Stimulated activated naive B cell treated with anti-CD40 and anti-IgM and Interleukin-4, amounts not matched to agents 10 μg/mL and 1 μg/mL and 100 μg/mL, for 72 hours (primary cell): ENCODE measurements at regions not wholly inside any gene's neighbourhood (a gene's known extent, or its start where the extent isn't known, plus 50 kb on each side); places are given as distances from the start of the nearest gene placed in this dataset.
"Not testable (repeated sequence)": the region's sequence is repeated elsewhere in the genome, so short reads cannot be mapped to it uniquely, and the experiment has no call there.

ENCODE experiments used
- ATAC-seq, 2 donors: fragments of 150-1000 bp; cut with Tn5 transposase; replicated peaks; 2 replicates each; pipeline ENCODE4 v1.10.0; 2021; ENCODE audit warnings: moderate library complexity in 1 of 2
- DNase-seq: peaks from one replicate; pipeline ENCODE4 v3.0.0; 2021
- H3K27ac Mint-ChIP-seq: one replicate; pipeline ENCODE4 v1.8.0; 2022; ENCODE audit warnings: mild to moderate bottlenecking, mixed read lengths
- H3K27me3 Mint-ChIP-seq, 2 donors: one replicate each; pipeline ENCODE4 v1.8.0; 2022; ENCODE audit warnings: mixed read lengths in 2 of 2
- H3K36me3 Mint-ChIP-seq, 2 donors: one replicate each; pipeline ENCODE4 v1.8.0; 2022; ENCODE audit warnings: mixed read lengths in 2 of 2, mild to moderate bottlenecking in 1 of 2
- H3K4me1 Mint-ChIP-seq, 2 donors: one replicate each; pipeline ENCODE4 v1.8.0; 2022; ENCODE audit warnings: mixed read lengths in 2 of 2, mild to moderate bottlenecking in 1 of 2
- H3K4me3 Mint-ChIP-seq, 2 donors: one replicate each; pipeline ENCODE4 v1.8.0; 2022; ENCODE audit warnings: mild to moderate bottlenecking in 2 of 2, mixed read lengths in 2 of 2, moderate library complexity in 1 of 2
- H3K9me3 Mint-ChIP-seq, 2 donors: one replicate each; pipeline ENCODE4 v1.8.0; 2022; ENCODE audit warnings: mixed read lengths in 2 of 2, mild to moderate bottlenecking in 1 of 2

DNA sequence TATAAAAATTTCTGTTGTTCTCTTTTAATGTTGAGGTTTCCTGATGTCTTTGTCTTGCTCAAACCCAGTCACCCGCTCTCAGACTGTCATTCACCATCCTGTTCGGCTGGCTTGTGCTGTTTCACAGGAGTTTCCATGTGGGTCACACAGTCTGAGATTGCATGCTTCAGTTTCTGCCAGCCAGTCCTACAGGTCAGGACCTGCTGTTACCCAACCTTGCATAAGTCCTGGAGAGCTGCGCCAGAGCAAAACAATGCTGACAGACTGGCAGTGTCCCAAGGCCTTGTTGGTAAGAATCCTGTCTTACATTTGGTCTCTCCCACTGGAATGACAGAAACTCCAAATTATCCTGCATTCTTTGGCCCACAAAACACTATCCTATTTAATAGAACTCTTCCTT, 340.0 kb upstream of the SLITRK5 start:
- Mint-ChIP-seq H3K27me3 (no peaks in the 10 kb centered on the region), H3K4me3 (no peak overlapping the region), H3K4me1 (no peaks in the 10 kb centered on the region), H3K36me3 (no peaks in the 10 kb centered on the region), H3K27ac (no peak overlapping the region), H3K9me3 (peaks cover 0 to 7% of the 10 kb centered on the region in 2 donors)
- DNase-seq (no peak), ATAC-seq (no peak)

DNA sequence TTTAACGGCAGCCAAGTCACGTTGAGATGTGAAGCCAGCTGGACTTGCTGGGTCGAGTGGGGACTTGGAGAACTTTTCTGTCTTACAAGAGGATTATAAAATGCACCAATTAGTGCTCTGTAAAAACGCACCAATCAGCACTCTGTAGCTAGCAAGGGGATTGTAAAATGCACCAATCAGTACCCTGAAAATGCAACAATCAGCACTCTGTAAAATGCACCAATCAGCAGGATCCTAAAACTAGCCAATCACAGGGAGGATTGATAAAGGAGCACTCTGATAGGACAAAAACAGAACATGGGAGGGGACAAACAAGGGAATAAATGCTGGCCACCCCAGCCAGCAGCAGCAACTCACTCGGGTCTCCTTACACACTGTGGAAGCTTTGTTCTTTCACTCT, 337.6 kb upstream of the SLITRK5 start:
- peaks cover 0 to 7% of the 10 kb centered on the region in 2 donors for H3K9me3 Mint-ChIP-seq
- H3K27ac Mint-ChIP-seq = no peak overlapping the region
- ATAC-seq = no peak
- no peak overlapping the region for H3K4me3 Mint-ChIP-seq
- H3K27me3 Mint-ChIP-seq = no peaks in the 10 kb centered on the region
- no peak for DNase-seq
- no peaks in the 10 kb centered on the region for H3K36me3 Mint-ChIP-seq
- no peaks in the 10 kb centered on the region for H3K4me1 Mint-ChIP-seq

DNA sequence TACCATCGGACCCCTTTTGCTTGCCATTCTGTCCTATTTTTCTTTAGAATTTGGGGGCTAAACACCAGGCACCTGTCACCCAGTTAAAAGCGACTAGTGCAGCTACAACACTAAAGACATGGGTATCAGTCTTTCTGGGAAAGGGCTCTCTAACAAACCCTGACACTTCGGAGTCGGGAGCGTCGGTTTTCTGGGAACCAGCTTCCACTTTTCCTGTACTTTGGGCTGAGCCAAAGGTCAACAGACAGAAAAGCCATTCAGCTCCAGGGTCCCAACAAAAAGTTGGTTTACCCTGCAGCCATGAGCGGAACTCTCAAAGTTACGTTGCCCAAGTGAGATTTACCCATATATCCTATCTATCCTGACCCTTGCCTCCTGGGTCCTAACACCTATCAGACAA, 337.0 kb upstream of the SLITRK5 start:
- H3K4me1 Mint-ChIP-seq = no peaks in the 10 kb centered on the region
- H3K9me3 Mint-ChIP-seq = peaks cover 0 to 7% of the 10 kb centered on the region in 2 donors
- H3K27me3 Mint-ChIP-seq = no peaks in the 10 kb centered on the region
- no peak overlapping the region for H3K4me3 Mint-ChIP-seq
- H3K36me3 Mint-ChIP-seq = no peaks in the 10 kb centered on the region
- ATAC-seq (no peak), DNase-seq (no peak)
- H3K27ac Mint-ChIP-seq = no peak overlapping the region

DNA sequence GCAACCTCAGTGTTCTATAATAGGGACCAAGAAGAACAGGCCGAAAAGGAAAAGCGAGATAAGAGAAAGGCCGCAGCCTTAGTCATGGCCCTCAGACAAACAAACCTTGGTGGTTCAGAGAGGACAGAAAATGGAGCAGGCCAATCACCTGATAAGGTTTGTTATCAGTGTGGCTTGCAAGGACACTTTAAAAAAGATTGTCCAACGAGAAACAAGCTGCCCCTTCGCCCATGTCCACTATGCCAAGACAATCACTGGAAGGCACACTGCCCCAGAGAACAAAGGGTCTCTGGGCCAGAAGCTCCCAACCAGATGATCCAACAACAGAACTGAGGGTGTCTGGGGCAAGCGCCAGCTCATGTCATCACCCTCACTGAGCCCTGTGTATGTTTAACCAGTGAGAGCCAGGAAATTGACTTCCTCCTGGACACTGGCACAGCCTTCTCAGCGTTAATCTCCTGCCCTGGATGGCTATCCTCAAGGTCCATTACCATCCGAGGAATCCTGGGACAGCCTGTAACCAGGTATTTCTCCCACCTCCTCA, 334.8 kb upstream of the SLITRK5 start:
- H3K27me3 Mint-ChIP-seq, H3K27ac Mint-ChIP-seq, H3K9me3 Mint-ChIP-seq, DNase-seq, H3K36me3 Mint-ChIP-seq, H3K4me3 Mint-ChIP-seq, ATAC-seq, H3K4me1 Mint-ChIP-seq: not testable (repeated sequence)

DNA sequence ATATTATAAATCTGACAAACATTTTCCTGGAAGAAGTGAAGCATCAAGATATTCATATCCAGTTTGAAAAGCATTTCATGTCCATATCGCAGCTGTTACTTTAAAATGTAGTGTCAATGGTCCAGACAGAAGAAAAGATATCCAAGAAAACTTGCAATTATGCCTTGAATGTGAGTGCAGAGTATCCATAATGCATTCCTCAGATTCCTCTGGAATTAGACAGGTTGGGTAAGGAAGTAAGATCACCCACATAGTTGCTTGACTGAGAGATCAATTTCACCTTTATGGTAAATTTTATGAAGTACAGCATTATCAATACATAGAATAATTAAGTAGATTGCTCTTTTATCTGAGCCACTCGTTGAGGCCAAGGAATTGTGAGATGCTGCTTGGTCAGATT, 327.0 kb upstream of the SLITRK5 start:
- no peaks in the 10 kb centered on the region for H3K4me1 Mint-ChIP-seq
- no peak overlapping the region for H3K4me3 Mint-ChIP-seq
- no peaks in the 10 kb centered on the region for H3K27me3 Mint-ChIP-seq
- DNase-seq (no peak), ATAC-seq (no peak)
- no peak overlapping the region for H3K27ac Mint-ChIP-seq
- no peaks in the 10 kb centered on the region for H3K36me3 Mint-ChIP-seq
- peaks cover 0 to 1% of the 10 kb centered on the region in 2 donors for H3K9me3 Mint-ChIP-seq

DNA sequence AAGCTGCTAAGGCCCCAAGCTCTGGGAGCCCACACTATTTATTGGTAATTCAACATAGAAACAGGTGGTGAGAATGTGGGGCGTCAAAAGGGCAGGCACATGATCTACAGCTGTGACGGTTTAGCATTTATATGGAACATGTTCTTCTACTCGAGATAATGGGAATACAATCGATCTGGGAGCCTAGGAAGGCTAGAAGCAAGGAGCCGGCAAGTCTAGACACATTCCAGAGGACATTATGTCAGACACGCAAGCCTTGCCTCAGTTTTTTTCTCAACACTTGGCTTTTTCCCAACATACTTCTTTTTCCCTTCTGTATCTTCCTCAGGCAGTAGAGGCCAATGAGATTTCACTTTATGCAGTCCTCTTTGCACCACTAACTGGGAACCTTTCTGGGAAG, 315.7 kb upstream of the SLITRK5 start:
- Mint-ChIP-seq H3K27ac (no peak overlapping the region), H3K27me3 (no peaks in the 10 kb centered on the region), H3K4me1 (no peaks in the 10 kb centered on the region), H3K36me3 (no peaks in the 10 kb centered on the region), H3K9me3 (peaks cover 4 to 10% of the 10 kb centered on the region in 2 donors), H3K4me3 (no peak overlapping the region)
- no peak for DNase-seq
- ATAC-seq = no peak

DNA sequence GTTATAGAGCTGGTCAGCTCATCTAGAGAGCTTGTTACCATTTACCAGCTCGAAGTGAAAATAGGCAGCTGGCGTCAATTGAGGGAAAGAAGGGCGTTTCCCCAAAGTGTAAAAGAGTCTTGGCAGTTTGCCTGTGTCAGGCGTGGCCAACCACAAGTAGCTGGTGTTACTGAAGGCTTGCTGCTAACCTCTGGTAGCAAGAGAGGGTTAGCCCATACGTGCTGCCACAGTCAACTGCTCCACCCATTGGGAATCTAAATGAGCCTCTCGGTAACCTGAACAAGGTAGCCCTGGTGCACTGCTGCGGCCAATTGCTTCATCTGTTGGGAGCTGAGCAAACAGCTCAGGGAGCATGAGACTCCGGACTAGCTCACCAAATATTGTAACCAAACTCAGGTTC, 314.9 kb upstream of the SLITRK5 start:
- Mint-ChIP-seq H3K36me3 (no peaks in the 10 kb centered on the region), H3K27ac (no peak overlapping the region)
- ATAC-seq = no peak

DNA sequence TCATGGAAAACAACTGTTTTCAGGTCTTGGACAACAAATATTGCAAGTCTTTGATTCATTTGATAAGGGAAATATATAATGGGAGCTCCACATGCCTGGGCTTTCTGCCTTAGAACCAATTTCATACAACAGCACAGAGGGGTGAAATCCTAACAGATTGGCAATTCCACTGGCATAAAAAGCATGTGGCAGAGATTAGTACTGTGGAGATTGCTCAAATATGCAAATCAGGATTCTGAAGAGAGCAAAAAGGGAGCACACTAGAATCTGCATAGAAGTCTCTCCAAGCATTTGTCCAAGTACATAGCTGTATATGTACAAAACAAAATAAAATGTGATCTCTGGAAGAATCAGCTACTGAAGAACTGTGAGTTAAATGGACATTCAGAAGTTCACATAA, 312.9 kb upstream of the SLITRK5 start:
- H3K9me3 Mint-ChIP-seq = peaks cover 4 to 7% of the 10 kb centered on the region in 2 donors
- H3K27me3 Mint-ChIP-seq = no peaks in the 10 kb centered on the region
- DNase-seq = no peak
- H3K4me3 Mint-ChIP-seq = no peak overlapping the region
- H3K27ac Mint-ChIP-seq = no peak overlapping the region
- H3K36me3 Mint-ChIP-seq = no peaks in the 10 kb centered on the region
- ATAC-seq = no peak
- no peaks in the 10 kb centered on the region for H3K4me1 Mint-ChIP-seq

More for the DNA sequence above, 314.9 kb upstream of the SLITRK5 start:
- Mint-ChIP-seq H3K27me3 (no peaks in the 10 kb centered on the region), H3K9me3 (peaks cover 4 to 10% of the 10 kb centered on the region in 2 donors), H3K4me1 (no peaks in the 10 kb centered on the region), H3K4me3 (no peak overlapping the region)
- DNase-seq = no peak

DNA sequence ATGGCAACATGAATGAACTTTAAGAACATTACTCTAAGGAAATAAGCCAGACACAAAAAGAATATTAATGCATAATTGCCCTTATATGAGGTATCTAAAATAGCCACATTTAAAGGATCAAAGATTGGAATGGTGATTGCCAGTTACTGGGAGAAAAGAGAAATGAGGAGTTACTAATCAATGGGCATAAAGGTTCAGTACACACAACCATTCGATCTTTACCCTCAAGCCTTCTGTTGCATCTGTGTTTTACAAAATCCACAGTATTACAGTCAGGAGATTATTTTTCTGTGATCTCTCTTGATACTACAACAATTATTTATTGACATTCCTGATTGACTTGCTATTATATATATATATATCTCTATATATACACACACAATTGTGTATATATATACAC, 310.0 kb upstream of the SLITRK5 start:
- Mint-ChIP-seq H3K9me3 (peaks cover 0 to 1% of the 10 kb centered on the region in 2 donors), H3K27ac (no peak overlapping the region), H3K4me1 (no peaks in the 10 kb centered on the region), H3K4me3 (no peak overlapping the region), H3K36me3 (no peaks in the 10 kb centered on the region), H3K27me3 (no peaks in the 10 kb centered on the region)
- DNase-seq (no peak), ATAC-seq (no peak)

DNA sequence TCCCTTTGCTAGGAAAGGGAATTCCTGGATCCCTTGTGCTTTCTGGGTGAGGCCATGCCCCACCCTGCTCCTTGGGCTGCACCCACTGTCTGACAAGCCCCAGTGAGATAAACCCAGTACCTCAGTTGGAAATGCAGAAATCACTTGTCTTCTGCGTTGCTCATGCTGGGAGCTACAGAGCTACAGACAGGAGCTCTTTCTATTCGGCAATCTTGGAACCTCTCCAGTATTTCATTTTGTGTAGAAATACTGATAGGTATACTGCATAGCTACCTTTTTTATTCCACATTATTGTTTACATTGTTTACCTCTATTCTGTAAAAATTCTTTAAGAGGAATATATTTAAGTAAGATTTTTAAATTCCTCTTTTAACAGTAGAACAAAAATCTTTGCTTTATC, 302.5 kb upstream of the SLITRK5 start:
- H3K9me3 Mint-ChIP-seq = peaks cover 0 to 6% of the 10 kb centered on the region in 2 donors
- H3K27ac Mint-ChIP-seq = no peak overlapping the region
- H3K4me1 Mint-ChIP-seq = no peaks in the 10 kb centered on the region
- no peaks in the 10 kb centered on the region for H3K36me3 Mint-ChIP-seq
- no peak overlapping the region for H3K4me3 Mint-ChIP-seq
- H3K27me3 Mint-ChIP-seq = no peaks in the 10 kb centered on the region
- DNase-seq = no peak
- no peak for ATAC-seq

DNA sequence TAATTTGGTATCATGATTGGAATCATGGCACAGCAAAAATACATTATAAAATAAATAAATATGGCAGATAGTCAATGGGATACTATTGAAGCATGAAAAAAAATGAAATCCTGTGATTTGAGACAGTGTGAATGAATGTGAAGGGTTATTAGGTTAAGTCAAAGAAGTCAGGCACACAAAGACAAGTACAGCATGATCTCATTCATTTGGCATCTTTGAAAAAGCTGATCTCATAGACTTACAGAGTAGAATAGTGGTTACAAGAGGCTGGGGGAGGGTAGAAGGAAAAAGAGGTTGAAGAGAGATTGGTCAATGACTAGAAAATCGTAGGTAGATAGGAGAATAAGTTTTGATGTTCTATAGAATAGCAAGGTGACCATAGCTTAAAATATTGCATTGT, 295.1 kb upstream of the SLITRK5 start:
- Mint-ChIP-seq H3K27me3 (no peaks in the 10 kb centered on the region), H3K4me3 (no peak overlapping the region), H3K9me3 (peaks cover 10 to 11% of the 10 kb centered on the region in 2 donors), H3K36me3 (no peaks in the 10 kb centered on the region), H3K4me1 (no peaks in the 10 kb centered on the region), H3K27ac (no peak overlapping the region)
- ATAC-seq (no peak), DNase-seq (no peak)

DNA sequence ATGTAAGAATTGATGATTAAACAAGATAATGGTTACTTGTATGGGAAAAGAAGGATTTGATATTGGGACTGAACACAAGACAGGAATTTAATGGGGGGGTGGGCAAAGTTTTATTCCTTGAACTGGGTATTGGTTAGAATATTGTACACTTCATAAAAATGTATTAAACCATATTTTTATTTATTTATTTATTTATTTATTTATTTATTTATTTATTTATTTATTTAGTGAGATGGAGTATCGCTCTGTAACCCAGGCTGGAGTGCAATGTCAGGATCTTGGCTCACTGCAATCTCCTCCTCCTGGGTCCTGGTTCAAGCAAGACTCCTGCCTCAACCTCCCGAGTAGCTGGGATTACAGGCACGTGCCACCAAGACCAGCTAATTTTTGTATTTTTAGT, 287.1 kb upstream of the SLITRK5 start:
- Mint-ChIP-seq H3K4me1 (no peaks in the 10 kb centered on the region), H3K27me3 (no peaks in the 10 kb centered on the region), H3K9me3 (peaks cover 6 to 8% of the 10 kb centered on the region in 2 donors), H3K36me3 (no peaks in the 10 kb centered on the region), H3K27ac (no peak overlapping the region), H3K4me3 (no peak overlapping the region)
- ATAC-seq = no peak
- no peak for DNase-seq

DNA sequence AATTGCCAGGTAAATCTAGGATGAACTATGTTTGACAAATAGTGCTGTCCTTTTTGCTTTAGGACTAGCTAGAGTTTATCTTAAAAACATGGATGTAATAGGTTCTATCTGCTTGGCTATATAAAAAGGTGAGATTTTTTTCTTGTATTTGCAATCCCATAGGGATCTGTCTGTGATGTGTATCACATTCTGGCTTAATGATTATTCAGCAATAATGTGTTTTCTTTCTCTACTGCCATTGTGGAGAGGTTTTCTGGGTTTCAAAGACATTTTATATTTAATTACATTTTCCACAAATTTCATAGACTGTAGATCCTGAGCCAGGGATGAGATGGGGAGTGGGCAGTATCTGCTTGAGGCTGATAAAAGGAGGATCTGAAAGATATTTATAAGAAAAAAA, 277.8 kb upstream of the SLITRK5 start:
- H3K27me3 Mint-ChIP-seq = no peaks in the 10 kb centered on the region
- ATAC-seq (no peak), DNase-seq (no peak)
- peaks cover 0 to 2% of the 10 kb centered on the region in 2 donors for H3K9me3 Mint-ChIP-seq
- H3K4me3 Mint-ChIP-seq = no peak overlapping the region
- no peaks in the 10 kb centered on the region for H3K36me3 Mint-ChIP-seq
- no peak overlapping the region for H3K27ac Mint-ChIP-seq
- no peaks in the 10 kb centered on the region for H3K4me1 Mint-ChIP-seq

DNA sequence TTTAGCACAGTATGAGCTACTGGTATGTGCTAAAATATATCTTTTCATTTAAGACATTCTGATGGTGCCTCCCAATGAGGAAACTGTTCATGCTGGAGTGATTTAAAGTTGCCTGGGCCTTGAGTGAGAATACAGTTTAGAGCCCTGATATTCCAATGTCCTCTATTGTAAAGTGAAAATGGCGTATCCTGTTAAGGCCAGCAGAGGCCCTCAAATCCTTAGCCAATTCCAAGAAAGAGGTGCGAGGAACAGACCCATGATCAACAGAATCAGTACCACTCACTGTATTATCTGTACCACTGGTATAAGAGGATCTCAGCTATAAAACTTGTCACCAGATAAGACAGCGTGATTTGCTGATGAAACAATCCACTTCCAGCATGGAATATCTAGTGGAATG, 273.1 kb upstream of the SLITRK5 start:
- no peak overlapping the region for H3K4me3 Mint-ChIP-seq
- H3K9me3 Mint-ChIP-seq = no peaks in the 10 kb centered on the region
- ATAC-seq (no peak), DNase-seq (no peak)
- no peak overlapping the region for H3K27ac Mint-ChIP-seq
- no peaks in the 10 kb centered on the region for H3K36me3 Mint-ChIP-seq
- no peaks in the 10 kb centered on the region for H3K4me1 Mint-ChIP-seq
- no peaks in the 10 kb centered on the region for H3K27me3 Mint-ChIP-seq

DNA sequence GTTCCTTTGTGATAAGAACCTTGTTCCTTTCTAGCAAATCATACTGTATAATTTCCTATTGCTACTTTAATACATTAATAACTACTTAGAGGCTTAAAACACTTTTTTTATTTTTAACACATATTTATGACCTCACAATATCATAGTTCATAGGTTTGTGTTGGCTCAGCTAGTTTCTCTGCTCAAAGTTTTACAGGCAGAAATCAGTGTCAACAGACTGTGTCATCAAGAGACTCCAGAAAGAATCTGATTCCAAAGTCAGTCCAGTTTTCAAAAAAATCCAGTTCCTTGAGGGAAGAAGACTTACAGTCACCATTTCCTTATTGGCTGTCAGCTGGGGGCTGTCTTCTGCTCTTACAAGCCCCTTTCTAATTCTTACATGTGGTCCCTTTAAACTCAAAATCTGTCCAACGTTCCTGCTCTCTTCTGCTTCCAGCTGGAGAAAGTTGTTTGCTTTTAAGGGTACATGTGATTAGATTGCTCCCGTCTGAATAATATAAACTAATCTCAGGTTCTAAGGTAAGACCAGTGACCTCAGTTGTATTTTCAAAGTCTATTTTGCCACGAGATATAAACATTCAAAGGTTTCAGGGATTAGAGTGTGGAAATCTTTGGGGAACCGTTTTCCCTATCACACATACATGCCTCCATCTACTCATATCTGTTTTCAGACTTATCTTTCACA, 267.3 kb upstream of the SLITRK5 start:
- Mint-ChIP-seq H3K4me3 (no peak overlapping the region), H3K36me3 (no peaks in the 10 kb centered on the region), H3K4me1 (no peaks in the 10 kb centered on the region), H3K27me3 (no peaks in the 10 kb centered on the region), H3K27ac (no peak overlapping the region), H3K9me3 (peaks cover 2 to 4% of the 10 kb centered on the region in 2 donors)
- DNase-seq (no peak), ATAC-seq (no peak)
